IPS-NIHi7 (cell line): ENCODE measurements at regions not wholly inside any gene's neighbourhood (a gene's known extent, or its start where the extent isn't known, plus 50 kb on each side); places are given as distances from the start of the nearest gene placed in this dataset.

Source experiments
- DNase-seq: peaks from one replicate; pipeline ENCODE4 v3.0.0; 2012; ENCODE audit warnings: mixed read lengths; ENCODE audit errors: extremely low spot score

DNA sequence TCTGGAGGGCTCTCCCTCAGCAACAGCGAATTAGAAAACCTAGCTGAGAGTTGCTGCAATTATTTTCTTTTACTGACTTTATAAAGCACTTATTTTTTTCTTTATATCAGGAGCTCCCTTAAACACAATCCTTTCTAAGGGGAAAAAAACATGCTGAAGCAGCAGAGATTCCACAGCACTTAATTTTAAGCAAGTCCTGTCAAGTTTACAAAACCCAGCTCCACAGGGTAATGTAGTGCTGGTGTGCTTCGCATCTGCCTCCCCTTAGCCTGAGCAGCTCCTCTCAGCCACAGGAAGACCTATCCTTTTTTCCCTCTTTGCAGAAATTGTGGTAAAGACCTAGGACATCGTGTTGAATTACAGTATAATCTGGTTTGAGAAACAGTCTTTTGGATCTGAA lies 208.1 kb upstream of the SYNDIG1 start:
- DNase-seq: no peak

- DNase-seq: no peak
These were observed 212.3 kb upstream of the SYNDIG1 start for GRCh38 chr20:24257171-24257570.

DNA sequence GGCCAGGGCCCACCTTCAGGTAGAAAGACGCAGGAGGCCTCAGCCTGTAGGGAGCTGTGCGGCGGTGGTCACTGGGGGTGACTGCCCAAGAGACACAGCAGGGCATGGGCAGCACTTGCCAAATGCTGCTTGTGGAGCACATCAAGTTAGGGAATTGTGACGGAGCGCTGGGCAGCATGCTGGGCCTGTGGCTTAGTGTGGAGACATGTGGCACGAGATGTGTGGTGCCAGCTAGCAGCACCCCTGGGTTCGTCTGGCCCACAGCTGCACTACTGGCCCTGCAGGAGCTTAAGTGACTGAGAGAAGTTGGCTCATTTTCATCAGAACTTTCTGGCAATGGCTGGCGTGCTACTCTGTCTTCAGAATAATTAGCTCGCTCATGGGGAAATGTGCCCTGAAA lies 213.1 kb upstream of the SYNDIG1 start:
- no peak for DNase-seq

DNA sequence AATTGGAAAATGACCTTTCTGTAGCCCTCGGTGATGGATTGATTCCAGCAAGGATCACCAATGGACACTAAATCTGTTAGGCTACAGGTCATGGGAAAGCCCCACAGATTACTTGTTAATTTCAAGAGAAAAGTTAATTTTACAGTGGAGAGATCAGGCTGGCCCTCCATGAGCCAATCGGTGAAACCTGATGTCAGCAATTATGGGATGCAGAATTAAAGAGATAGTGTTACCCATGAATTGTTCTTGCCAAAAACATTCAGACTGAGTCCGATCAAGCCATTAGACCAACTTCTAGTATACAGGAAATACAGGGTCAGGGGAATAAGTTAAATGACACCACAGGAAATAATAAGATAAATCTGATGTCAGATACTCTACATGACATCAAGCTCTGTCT lies 214.9 kb upstream of the SYNDIG1 start:
- DNase-seq: no peak

- DNase-seq: no peak
These were observed 216.1 kb upstream of the SYNDIG1 start for GRCh38 chr20:24253321-24253720.

- DNase-seq: no peak
These were observed 224.3 kb upstream of the SYNDIG1 start for GRCh38 chr20:24245094-24245493.

DNA sequence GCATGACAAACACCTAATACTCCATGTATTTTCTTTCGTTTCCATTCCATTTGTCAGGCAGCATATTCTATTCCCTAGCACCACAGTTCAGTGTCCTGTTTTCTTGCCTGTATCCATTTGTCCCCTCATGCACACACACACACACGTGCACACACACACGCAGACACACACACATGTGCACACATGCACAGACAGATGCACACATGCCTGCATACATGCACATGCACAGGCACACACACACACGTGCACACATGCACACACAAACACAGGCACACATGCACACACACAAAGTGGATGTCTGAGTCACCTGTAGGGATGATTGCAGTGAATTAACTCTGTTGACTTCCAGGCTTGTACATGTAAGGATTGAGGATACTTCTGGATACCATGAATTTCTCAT lies 226.7 kb upstream of the SYNDIG1 start:
- DNase-seq: no peak

DNA sequence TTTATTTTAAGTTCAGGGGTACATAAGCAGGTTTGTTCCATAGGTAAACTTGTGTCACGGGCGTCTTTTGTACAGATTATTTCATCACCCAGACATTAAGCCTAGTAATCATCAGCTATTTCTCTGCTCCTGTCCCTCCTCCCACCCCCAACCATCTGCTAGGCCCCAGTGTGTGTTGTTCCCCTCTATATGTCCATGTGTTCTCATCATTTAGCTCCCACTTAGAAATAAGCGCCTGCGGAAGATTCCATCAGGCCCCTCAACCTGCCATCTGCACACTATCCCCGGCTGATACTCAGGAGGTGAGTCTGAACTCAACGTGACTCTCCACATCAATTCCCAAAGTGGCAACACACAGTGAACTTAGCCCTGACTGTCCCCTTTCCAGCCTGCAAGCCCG lies 228.0 kb upstream of the SYNDIG1 start:
- no peak for DNase-seq

- no peak for DNase-seq
These were observed 232.5 kb upstream of the SYNDIG1 start for GRCh38 chr20:24236963-24237362.

DNA sequence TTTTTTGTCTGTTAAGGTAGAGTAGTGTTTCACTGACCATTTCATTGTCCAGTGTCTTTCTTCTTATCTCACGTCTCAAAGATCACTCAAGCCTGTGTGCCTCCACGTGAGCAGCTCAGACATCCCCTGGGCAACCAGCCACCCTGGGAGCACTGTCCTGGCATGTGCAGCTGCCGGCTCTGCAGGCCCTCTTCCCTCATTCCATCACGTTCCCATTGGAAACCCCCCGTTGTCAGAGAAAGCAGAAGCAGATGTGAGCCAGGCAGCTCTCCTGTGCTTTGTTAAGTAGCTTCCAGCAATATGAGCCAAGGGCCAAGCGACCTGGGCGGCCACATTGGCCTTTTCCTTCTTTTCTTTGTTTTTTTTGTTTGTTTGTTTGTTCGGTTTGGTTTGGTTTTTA lies 233.2 kb upstream of the SYNDIG1 start:
- DNase-seq: no peak

GRCh38 chr20:24235296-24236175 lies 233.9 kb upstream of the SYNDIG1 start:
- DNase-seq: no peak

- no peak for DNase-seq
These were observed 239.0 kb upstream of the GGTLC1 start for GRCh38 chr20:24227600-24227999.

GRCh38 chr20:24212494-24212893 lies 223.9 kb upstream of the GGTLC1 start:
- DNase-seq: no peak

GRCh38 chr20:24211972-24212371 lies 223.4 kb upstream of the GGTLC1 start:
- no peak for DNase-seq

- no peak for DNase-seq
These were observed 221.8 kb upstream of the GGTLC1 start for GRCh38 chr20:24210356-24210755.

DNA sequence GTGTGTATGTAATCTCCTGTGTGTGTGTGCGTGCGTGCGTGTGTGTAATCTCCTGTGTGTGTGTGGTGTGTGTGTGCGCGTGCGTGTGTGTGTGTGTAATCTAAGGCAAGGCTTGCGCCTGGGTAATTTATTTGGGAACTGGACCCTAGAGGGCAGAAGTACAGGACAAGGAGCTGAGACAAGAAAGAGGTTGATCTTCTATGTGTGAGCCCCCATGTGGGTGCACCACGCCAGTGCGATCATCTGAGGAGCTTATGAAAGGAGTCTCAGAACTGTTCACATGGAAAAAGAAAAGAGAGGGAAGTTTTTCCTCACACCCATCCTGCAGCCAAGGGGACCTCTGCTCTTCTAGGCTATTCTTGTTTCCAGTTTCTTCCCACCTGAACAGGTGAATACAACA lies 220.1 kb upstream of the GGTLC1 start:
- DNase-seq: peak; percentile 67

DNA sequence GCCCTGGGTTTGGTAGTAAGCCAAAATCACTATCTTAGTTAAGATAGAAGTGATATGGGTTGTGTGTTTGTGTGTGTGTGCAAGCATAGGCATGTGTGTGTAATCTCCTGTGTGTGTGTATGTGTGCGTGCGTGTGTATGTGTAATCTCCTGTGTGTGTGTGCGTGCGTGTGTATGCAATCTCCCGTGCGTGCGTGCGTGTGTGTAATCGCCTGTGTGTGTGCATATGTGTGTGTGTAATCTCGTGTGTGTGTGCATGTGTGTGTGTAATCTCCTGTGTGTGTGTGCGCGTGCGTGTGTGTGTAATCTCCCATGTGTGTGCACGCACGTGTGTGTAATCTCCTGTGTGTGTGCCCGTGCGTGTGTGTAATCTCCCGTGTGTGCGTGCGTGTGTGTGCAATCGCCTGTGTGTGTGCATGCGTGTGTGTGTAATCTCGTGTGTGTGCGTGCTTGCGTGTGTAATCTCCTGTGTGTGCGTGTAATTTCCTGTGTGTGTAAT lies 219.3 kb upstream of the GGTLC1 start:
- no peak for DNase-seq

- peak; percentile 31 for DNase-seq
These were observed 218.4 kb upstream of the GGTLC1 start for GRCh38 chr20:24206995-24207394.

- no peak for DNase-seq
These were observed 215.1 kb upstream of the GGTLC1 start for GRCh38 chr20:24203526-24204183.

DNA sequence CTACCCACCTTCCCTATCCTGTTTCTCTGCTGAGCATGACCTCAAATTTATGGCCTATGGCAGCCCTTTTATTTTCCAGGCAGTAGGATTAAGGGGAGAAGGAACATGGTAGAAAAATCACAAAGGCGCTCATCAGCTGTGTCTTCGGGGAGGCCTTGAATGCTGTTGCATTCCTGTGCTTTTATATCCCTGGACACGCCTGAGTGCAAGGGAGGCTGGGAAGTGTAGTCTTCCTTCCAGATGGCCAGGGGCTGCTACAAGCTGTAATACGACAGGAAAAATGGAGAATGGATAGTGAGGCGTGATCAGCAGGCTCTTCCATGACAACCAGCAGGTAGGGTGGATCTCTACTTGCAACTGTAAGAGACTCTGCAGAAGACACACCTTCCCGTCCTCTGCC lies 210.9 kb upstream of the GGTLC1 start:
- no peak for DNase-seq

DNA sequence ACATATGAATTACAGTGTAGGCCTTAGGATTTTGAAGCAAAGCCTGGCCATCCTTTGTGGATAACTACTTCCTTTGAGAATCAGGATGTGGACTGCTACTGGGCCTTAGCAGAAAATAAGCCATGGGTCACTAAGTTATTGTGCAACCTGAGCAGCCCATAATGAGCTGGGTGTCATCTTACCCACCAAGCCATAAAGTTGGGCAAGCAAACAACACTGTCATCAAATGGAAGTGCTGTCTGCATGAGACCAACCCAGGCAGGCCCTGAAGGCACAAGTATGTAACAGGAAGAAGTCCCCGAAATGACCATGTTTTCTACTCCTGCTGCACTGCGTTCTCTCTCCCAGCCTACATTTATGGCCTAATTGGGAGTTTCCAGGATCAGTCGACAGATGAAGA lies 205.6 kb upstream of the GGTLC1 start:
- DNase-seq: no peak

- no peak for DNase-seq
These were observed 202.3 kb upstream of the GGTLC1 start for GRCh38 chr20:24190905-24191304.

GRCh38 chr20:24185791-24186190 lies 197.2 kb upstream of the GGTLC1 start:
- DNase-seq: no peak
